Stomach (tissue), 8 donors: ENCODE measurements at regions not wholly inside any gene's neighbourhood (a gene's known extent, or its start where the extent isn't known, plus 50 kb on each side); places are given as distances from the start of the nearest gene placed in this dataset.

Experiments
- DNase-seq, 2 donors: peaks; one replicate each; pipeline versions ENCODE4 v3.0.0 to v3.0.0-alpha.2; 2013 to 2019
- H3K27ac ChIP-seq, 5 donors: fragments of 200-600 bp in 4 of 5; sonication (generic) in 4 of 5; one replicate each; pipeline ENCODE4 v1.5.1; 2013 to 2019; ENCODE audit warnings: mild to moderate bottlenecking in 1 of 5, moderate library complexity in 1 of 5
- H3K27me3 ChIP-seq, 3 donors: fragments of 200-600 bp; sonication (generic); one replicate each; pipeline ENCODE4 v1.5.1; 2017 to 2019; ENCODE audit warnings: mixed run types in 1 of 3
- H3K36me3 ChIP-seq, 4 donors: fragments of 200-600 bp; sonication (generic); 1 replicate in 3 of 4; 2 replicates in 1 of 4; pipeline ENCODE4 v1.5.1; 2016 to 2019
- H3K4me1 ChIP-seq, 4 donors: fragments of 200-600 bp; sonication (generic); one replicate each; pipeline ENCODE4 v1.5.1; 2016 to 2019
- H3K4me3 ChIP-seq, 4 donors: fragments of 200-600 bp; sonication (generic) in 3 of 4; one replicate each; pipeline ENCODE4 v1.5.1; 2016 to 2019; ENCODE audit warnings: mild to moderate bottlenecking in 1 of 4
- H3K9me3 ChIP-seq, 4 donors: fragments of 200-600 bp; sonication (generic); one replicate each; pipeline ENCODE4 v1.5.1; 2016 to 2019
- CTCF ChIP-seq, 7 experiments: fragments of 450-650 bp in 4 of 7; fragments of 200-600 bp in 3 of 7; sonication (generic) in 3 of 7; IDR thresholded peaks; one replicate each; pipeline ENCODE4 v1.5.1; 2016 to 2019; ENCODE audit warnings: antibody characterized with exemption in 7 of 7, control low read depth in 2 of 7, mild to moderate bottlenecking in 1 of 7
- EP300 ChIP-seq: sonication (generic); formaldehyde crosslinking; IDR thresholded peaks from one replicate; pipeline ENCODE4 v1.6.1; 2017; ENCODE audit warnings: antibody characterized with exemption
- POLR2A ChIP-seq, 4 donors: fragments of 450-650 bp; IDR thresholded peaks; one replicate each; pipeline ENCODE4 v1.6.1; 2016; ENCODE audit warnings: antibody characterized with exemption in 4 of 4, control low read depth in 2 of 4, mild to moderate bottlenecking in 1 of 4, moderate library complexity in 1 of 4
- POLR2AphosphoS5 ChIP-seq, 3 donors: sonication (generic); formaldehyde crosslinking; IDR thresholded peaks; one replicate each; pipeline ENCODE4 v1.6.1; 2016; ENCODE audit warnings: antibody characterized with exemption in 3 of 3
- WGBS, 5 donors: extraction: QIAGEN DNeasy Blood & Tissue Kit in 3 of 5; methylation state at CpG; one replicate each; pipeline versions ENCODE4 v1.1.5 to v1.1.7; 2013 to 2018; 5-methylcytosine and 5-hydroxymethylcytosine counted together
- intact Hi-C: fragments of 100-400 bp; cut with DNase I; formaldehyde crosslinking; loops from one replicate; pipeline ENCODE4 v1.15.1; 2023; ENCODE audit warnings: low total_unique reads
- donor health status: healthy with polysubstance abuse.
- donor health status: Bipolar disorder and iron deficiency.
- donor health status: healthy.

GRCh38 chr2:128412181-128412871, 93.7 kb upstream of the HS6ST1 start:
- H3K4me3 ChIP-seq: no peak overlapping the region
- no peaks in the 10 kb centered on the region for H3K36me3 ChIP-seq
- peak in 1 of 2 donors; percentile 15 for DNase-seq
- WGBS, 5 donors: 84 to 93% (median 89%) methylated on average over 7 of the region's 7 CpGs
- H3K4me1 ChIP-seq: peaks cover 0 to 19% (median 3%) of the 10 kb centered on the region in 4 donors
- TF ChIP-seq CTCF (IDR thresholded peaks at IDR 0.05) (no peak), POLR2AphosphoS5 (IDR thresholded peaks at IDR 0.05) (no peak), EP300 (no peak), POLR2A (IDR thresholded peaks at IDR 0.05) (no peak)
- H3K9me3 ChIP-seq: no peaks in the 10 kb centered on the region
- H3K27ac ChIP-seq: no peak overlapping the region
- intact Hi-C loops: no loop called here
- peaks cover 0 to 2% (median 0%) of the 10 kb centered on the region in 3 donors for H3K27me3 ChIP-seq

GRCh38 chr2:128413014-128413717, 94.5 kb upstream of the HS6ST1 start:
- no peak for TF ChIP-seq EP300
- TF ChIP-seq POLR2AphosphoS5 (IDR thresholded peaks at IDR 0.05): no peak
- no peak for TF ChIP-seq POLR2A (IDR thresholded peaks at IDR 0.05)
- no peak for TF ChIP-seq CTCF (IDR thresholded peaks at IDR 0.05)
- no peaks in the 10 kb centered on the region for H3K27me3 ChIP-seq
- H3K9me3 ChIP-seq: no peaks in the 10 kb centered on the region
- peak in 1 of 2 donors; percentile 9 for DNase-seq
- H3K27ac ChIP-seq: no peak overlapping the region
- 86 to 93% (median 90%) methylated on average over 10 of the region's 10 CpGs for WGBS, 5 donors
- intact Hi-C loops: no loop called here
- H3K4me1 ChIP-seq: peaks cover 0 to 19% (median 3%) of the 10 kb centered on the region in 4 donors
- H3K36me3 ChIP-seq: no peaks in the 10 kb centered on the region
- no peak overlapping the region for H3K4me3 ChIP-seq

GRCh38 chr2:128413718-128414341, 95.2 kb upstream of the HS6ST1 start:
- Histone ChIP-seq H3K4me1 (peaks cover 0 to 19% (median 3%) of the 10 kb centered on the region in 4 donors), H3K27ac (no peak overlapping the region), H3K27me3 (no peaks in the 10 kb centered on the region), H3K4me3 (no peak overlapping the region), H3K9me3 (no peaks in the 10 kb centered on the region), H3K36me3 (no peaks in the 10 kb centered on the region)
- intact Hi-C loops: no loop called here
- TF ChIP-seq EP300 (no peak), CTCF (IDR thresholded peaks at IDR 0.05) (no peak), POLR2A (IDR thresholded peaks at IDR 0.05) (no peak), POLR2AphosphoS5 (IDR thresholded peaks at IDR 0.05) (no peak)
- no peak for DNase-seq
- WGBS, 5 donors: 26 to 42% (median 35%) methylated on average over 4 to 5 of the region's 5 CpGs

- 85 to 95% (median 93%) methylated on average over 3 of the region's 3 CpGs for WGBS, 5 donors
- DNase-seq: peak in 1 of 2 donors; percentile 10
- intact Hi-C loops: no loop called here
- Histone ChIP-seq H3K27ac (no peak overlapping the region), H3K27me3 (no peaks in the 10 kb centered on the region), H3K4me1 (peaks cover 0 to 19% (median 3%) of the 10 kb centered on the region in 4 donors), H3K9me3 (no peaks in the 10 kb centered on the region), H3K4me3 (no peak overlapping the region), H3K36me3 (no peaks in the 10 kb centered on the region)
- no peak for TF ChIP-seq EP300
- TF ChIP-seq POLR2A (IDR thresholded peaks at IDR 0.05): no peak
- no peak for TF ChIP-seq CTCF (IDR thresholded peaks at IDR 0.05)
- no peak for TF ChIP-seq POLR2AphosphoS5 (IDR thresholded peaks at IDR 0.05)
These were observed 95.7 kb upstream of the HS6ST1 start for GRCh38 chr2:128414351-128414750.
